Mesendoderm (in vitro differentiated cells): ENCODE measurements at regions not wholly inside any gene's neighbourhood (a gene's known extent, or its start where the extent isn't known, plus 50 kb on each side); places are given as distances from the start of the nearest gene placed in this dataset.

Experiments
- DNase-seq: peaks from one replicate; pipeline ENCODE4 v3.0.0; 2013
- H2AK5ac ChIP-seq: 2 replicates; pipeline ENCODE4 v1.6.1; 2013; ENCODE audit warnings: low read length, inconsistent platforms
- H2BK120ac ChIP-seq: 2 replicates; pipeline ENCODE4 v1.6.1; 2013; ENCODE audit warnings: low read depth, mild to moderate bottlenecking, low read length, moderate library complexity, mixed read lengths
- H2BK15ac ChIP-seq: replicated peaks from 2 replicates; pipeline ENCODE4 v1.6.1; 2013; ENCODE audit warnings: low read depth, mild to moderate bottlenecking, moderate library complexity
- H2BK5ac ChIP-seq: 2 replicates; pipeline ENCODE4 v1.6.1; 2013; ENCODE audit warnings: low read length, inconsistent platforms
- H3K18ac ChIP-seq: 2 replicates; pipeline ENCODE4 v1.6.1; 2013; ENCODE audit warnings: mild to moderate bottlenecking, low read length, mixed read lengths
- H3K23ac ChIP-seq: one replicate; pipeline ENCODE4 v1.6.1; 2013; ENCODE audit warnings: low read length
- H3K27ac ChIP-seq: 2 replicates; pipeline ENCODE4 v1.5.1; 2013; ENCODE audit warnings: low read depth, mild to moderate bottlenecking, inconsistent platforms, low read length, moderate library complexity
- H3K27me3 ChIP-seq: 2 replicates; pipeline ENCODE4 v1.6.1; 2013; ENCODE audit warnings: low read length, control low read depth, mild to moderate bottlenecking, inconsistent platforms; ENCODE audit not compliant: insufficient read depth, poor library complexity
- H3K36me3 ChIP-seq: 2 replicates; pipeline ENCODE4 v1.6.1; 2013; ENCODE audit warnings: low read length, inconsistent platforms; ENCODE audit not compliant: control insufficient read depth, insufficient read depth
- H3K4ac ChIP-seq: one replicate; pipeline ENCODE4 v1.6.1; 2013; ENCODE audit warnings: low read depth, mild to moderate bottlenecking, low read length, moderate library complexity
- H3K4me1 ChIP-seq: 2 replicates; pipeline ENCODE4 v1.6.1; 2013; ENCODE audit warnings: low read depth, low read length, inconsistent platforms; ENCODE audit not compliant: control insufficient read depth
- H3K4me2 ChIP-seq: 2 replicates; pipeline ENCODE4 v1.6.1; 2013; ENCODE audit warnings: low read length
- H3K4me3 ChIP-seq: 2 replicates; pipeline ENCODE4 v1.5.1; 2013; ENCODE audit warnings: mild to moderate bottlenecking, low read length
- H3K56ac ChIP-seq: one replicate; pipeline ENCODE4 v1.6.1; 2013; ENCODE audit warnings: low read length
- H3K79me1 ChIP-seq: 2 replicates; pipeline ENCODE4 v1.6.1; 2013; ENCODE audit warnings: low read length, inconsistent platforms
- H3K79me2 ChIP-seq: 2 replicates; pipeline ENCODE4 v1.6.1; 2013; ENCODE audit warnings: mild to moderate bottlenecking, low read length; ENCODE audit not compliant: control insufficient read depth, insufficient read depth
- H3K9ac ChIP-seq: 2 replicates; pipeline ENCODE4 v1.6.1; 2013; ENCODE audit warnings: low read length, inconsistent platforms
- H4K5ac ChIP-seq: one replicate; pipeline ENCODE4 v1.6.1; 2013; ENCODE audit warnings: low read length
- H4K8ac ChIP-seq: one replicate; pipeline ENCODE4 v1.6.1; 2013; ENCODE audit warnings: low read depth, mild to moderate bottlenecking, control low read depth, low read length, moderate library complexity
- WGBS: extraction: QIAGEN DNeasy Blood & Tissue Kit; methylation state at CpG from one replicate; pipeline ENCODE4 v1.1.7; 2013; ENCODE audit warnings: low lambda C conversion rate, missing lambda C conversion rate; ENCODE audit not compliant: insufficient coverage; ENCODE audit errors: extremely low coverage; 5-methylcytosine and 5-hydroxymethylcytosine counted together

- H2BK15ac ChIP-seq: no peak overlapping the region
- no peak overlapping the region for H3K27ac ChIP-seq
- no peaks in the 10 kb centered on the region for H3K4me1 ChIP-seq
- H3K79me1 ChIP-seq: no peaks in the 10 kb centered on the region
- H4K8ac ChIP-seq: no peak overlapping the region
- no CpG with 5 or more reads among the region's 2 CpGs for WGBS
- no peaks in the 10 kb centered on the region for H3K36me3 ChIP-seq
- no peak overlapping the region for H3K23ac ChIP-seq
- H3K56ac ChIP-seq: no peak overlapping the region
- H3K18ac ChIP-seq: no peak overlapping the region
- H3K4me2 ChIP-seq: no peak overlapping the region
- H3K27me3 ChIP-seq: no peaks in the 10 kb centered on the region
- H3K4me3 ChIP-seq: no peak overlapping the region
- H2BK120ac ChIP-seq: no peak overlapping the region
- H3K79me2 ChIP-seq: no peaks in the 10 kb centered on the region
- no peak for DNase-seq
- no peak overlapping the region for H2AK5ac ChIP-seq
- no peak overlapping the region for H4K5ac ChIP-seq
- H3K4ac ChIP-seq: no peak overlapping the region
- no peak overlapping the region for H2BK5ac ChIP-seq
- no peak overlapping the region for H3K9ac ChIP-seq
These were observed 1186.7 kb upstream of the EPHA6 start for GRCh38 chr3:95627697-95628096.

- no peak overlapping the region for H3K9ac ChIP-seq
- no peak overlapping the region for H2BK15ac ChIP-seq
- H3K4me3 ChIP-seq: no peak overlapping the region
- H3K4me1 ChIP-seq: no peaks in the 10 kb centered on the region
- no peaks in the 10 kb centered on the region for H3K36me3 ChIP-seq
- no peak overlapping the region for H3K4ac ChIP-seq
- H3K23ac ChIP-seq: no peak overlapping the region
- H3K79me1 ChIP-seq: no peaks in the 10 kb centered on the region
- H3K27ac ChIP-seq: no peak overlapping the region
- H3K18ac ChIP-seq: no peak overlapping the region
- H3K27me3 ChIP-seq: no peaks in the 10 kb centered on the region
- H2AK5ac ChIP-seq: no peak overlapping the region
- no peaks in the 10 kb centered on the region for H3K79me2 ChIP-seq
- H3K56ac ChIP-seq: no peak overlapping the region
- H3K4me2 ChIP-seq: no peak overlapping the region
- WGBS: no CpG with 5 or more reads among the region's 1 CpG
- H2BK120ac ChIP-seq: no peak overlapping the region
- no peak overlapping the region for H4K8ac ChIP-seq
- no peak overlapping the region for H2BK5ac ChIP-seq
- DNase-seq: peak; percentile 60
- no peak overlapping the region for H4K5ac ChIP-seq
These were observed 1184.6 kb upstream of the EPHA6 start for GRCh38 chr3:95629802-95630201.

GRCh38 chr3:95645291-95645690 lies 1169.1 kb upstream of the EPHA6 start:
- Histone ChIP-seq H3K27me3 (no peaks in the 10 kb centered on the region), H2BK5ac (no peak overlapping the region), H3K4me3 (no peak overlapping the region), H3K79me1 (no peaks in the 10 kb centered on the region), H3K4me2 (no peak overlapping the region), H3K9ac (no peak overlapping the region), H3K79me2 (no peaks in the 10 kb centered on the region), H3K4me1 (no peaks in the 10 kb centered on the region), H2AK5ac (no peak overlapping the region), H4K8ac (no peak overlapping the region), H3K36me3 (no peaks in the 10 kb centered on the region), H4K5ac (no peak overlapping the region), H3K4ac (no peak overlapping the region), H3K23ac (no peak overlapping the region), H2BK15ac (no peak overlapping the region), H2BK120ac (no peak overlapping the region), H3K18ac (no peak overlapping the region), H3K56ac (no peak overlapping the region), H3K27ac (no peak overlapping the region)
- no CpG with 5 or more reads among the region's 6 CpGs for WGBS
- DNase-seq: no peak

GRCh38 chr3:95654570-95655362 lies 1159.6 kb upstream of the EPHA6 start:
- WGBS: no CpG with 5 or more reads among the region's 13 CpGs
- Histone ChIP-seq H3K18ac (no peak overlapping the region), H2BK15ac (no peak overlapping the region), H3K9ac (no peak overlapping the region), H4K8ac (no peak overlapping the region), H2AK5ac (no peak overlapping the region), H3K23ac (no peak overlapping the region), H4K5ac (no peak overlapping the region), H3K79me2 (no peaks in the 10 kb centered on the region), H2BK5ac (no peak overlapping the region), H3K56ac (no peak overlapping the region), H3K4ac (no peak overlapping the region), H3K27me3 (no peaks in the 10 kb centered on the region), H3K27ac (no peak overlapping the region), H3K36me3 (no peaks in the 10 kb centered on the region), H3K4me3 (no peak overlapping the region), H3K79me1 (no peaks in the 10 kb centered on the region), H3K4me2 (no peak overlapping the region), H2BK120ac (no peak overlapping the region), H3K4me1 (no peaks in the 10 kb centered on the region)
- DNase-seq: peak; percentile 1

GRCh38 chr3:95655363-95655986 lies 1158.9 kb upstream of the EPHA6 start:
- Histone ChIP-seq H2BK120ac (no peak overlapping the region), H3K27ac (no peak overlapping the region), H3K18ac (no peak overlapping the region), H2BK5ac (no peak overlapping the region), H3K4me3 (no peak overlapping the region), H3K4ac (no peak overlapping the region), H3K23ac (no peak overlapping the region), H2BK15ac (no peak overlapping the region), H3K4me1 (no peaks in the 10 kb centered on the region), H3K9ac (no peak overlapping the region), H3K36me3 (no peaks in the 10 kb centered on the region), H3K79me1 (no peaks in the 10 kb centered on the region), H3K4me2 (no peak overlapping the region), H2AK5ac (no peak overlapping the region), H3K56ac (no peak overlapping the region), H3K27me3 (no peaks in the 10 kb centered on the region), H4K5ac (no peak overlapping the region), H3K79me2 (no peaks in the 10 kb centered on the region), H4K8ac (no peak overlapping the region)
- DNase-seq: peak; percentile 8
- WGBS: no CpG with 5 or more reads among the region's 12 CpGs
